Stimulated activated naive CD8-positive, alpha-beta T cell treated with anti-CD3 and anti-CD28 coated beads, Interleukin-15, Interleukin-2, amounts not matched to agents 100 U/mL and 50 U/mL, for 24 hours (primary cell): ENCODE measurements at regions not wholly inside any gene's neighbourhood (a gene's known extent, or its start where the extent isn't known, plus 50 kb on each side); places are given as distances from the start of the nearest gene placed in this dataset.
A peak's percentile ranks its signal among the peaks of the same experiment; 100 is the strongest.
"Not testable (repeated sequence)": the region's sequence is repeated elsewhere in the genome, so short reads cannot be mapped to it uniquely, and the experiment has no call there.

Experiments used
- ATAC-seq: fragments of 150-1000 bp; cut with Tn5 transposase; one replicate; pipeline ENCODE4 v1.10.0; 2021
- DNase-seq: peaks from one replicate; pipeline ENCODE4 v3.0.0; 2021

DNA sequence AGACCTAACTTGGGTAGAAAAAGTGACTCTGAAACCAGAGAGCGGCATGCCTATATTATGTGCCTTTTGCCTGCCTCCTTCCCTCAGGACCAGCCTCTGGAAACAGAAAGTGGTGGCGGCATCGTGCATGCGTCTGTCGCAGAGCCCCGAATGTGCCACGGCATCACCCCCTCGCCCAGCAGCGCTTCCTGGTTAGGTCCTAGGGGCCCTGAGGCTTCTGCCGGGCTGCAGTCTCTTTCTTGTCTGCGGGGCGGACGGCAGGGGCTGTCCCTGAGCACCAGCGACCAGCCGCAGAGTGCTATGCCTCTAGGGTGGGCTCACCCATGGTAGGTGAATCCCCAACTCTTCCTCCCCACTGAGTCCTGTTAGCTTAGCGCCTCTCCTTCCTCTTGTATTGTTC is 68.7 kb downstream of the VSIG4 start:
- DNase-seq (no peak), ATAC-seq (no peak)

- ATAC-seq, DNase-seq: not testable (repeated sequence)
These were observed 72.7 kb downstream of the VSIG4 start for GRCh38 chrX:65967159-65967558.

GRCh38 chrX:65961714-65962113 is 78.2 kb downstream of the VSIG4 start:
- DNase-seq: no peak

GRCh38 chrX:65948103-65948502 is 91.8 kb downstream of the VSIG4 start:
- no peak for DNase-seq
- no peak for ATAC-seq

More at GRCh38 chrX:65961714-65962113, 78.2 kb downstream of the VSIG4 start:
- ATAC-seq: no peak

DNA sequence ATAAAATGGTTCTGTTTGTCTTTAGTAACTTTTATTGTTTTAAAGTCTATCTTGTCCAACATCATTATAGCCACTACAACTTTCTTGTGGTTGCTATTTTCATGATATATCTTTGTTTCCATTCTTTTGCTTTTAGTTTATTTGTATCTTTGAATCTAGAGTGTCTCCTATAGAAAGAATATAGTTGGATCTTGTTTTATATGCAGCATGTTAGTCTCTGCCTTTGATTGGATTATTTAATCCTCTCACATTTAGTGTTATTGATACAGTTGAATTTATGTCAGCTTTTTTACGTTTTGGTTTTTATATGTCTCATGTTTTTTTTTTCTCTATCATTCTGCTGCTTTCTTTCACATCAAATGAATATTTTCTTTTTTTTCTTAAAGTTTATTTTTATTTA is 98.1 kb downstream of the VSIG4 start:
- no peak for DNase-seq
- ATAC-seq: no peak

DNA sequence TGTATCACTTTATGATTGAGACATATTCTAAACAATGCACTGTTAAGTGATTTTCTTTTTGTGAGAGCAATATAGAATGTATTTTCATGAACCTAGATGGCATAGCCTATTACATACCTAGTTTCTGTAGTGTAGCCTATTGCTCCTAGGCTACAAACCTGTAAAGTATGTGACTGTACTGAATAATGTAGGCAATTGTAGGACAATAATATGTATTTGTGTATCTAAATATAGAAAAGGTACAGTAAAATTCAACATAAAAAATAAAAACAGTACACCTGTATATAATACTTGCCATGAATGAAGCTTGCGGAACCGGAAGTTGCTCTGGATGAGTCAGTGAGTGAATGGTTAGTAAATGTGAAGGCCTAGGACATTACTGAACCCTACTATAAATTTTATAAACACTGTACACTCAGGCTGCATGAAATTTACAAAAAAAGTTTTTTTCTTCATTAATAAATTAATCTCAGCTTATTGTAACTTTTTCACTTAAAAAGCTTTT is 106.7 kb downstream of the VSIG4 start:
- no peak for ATAC-seq

DNA sequence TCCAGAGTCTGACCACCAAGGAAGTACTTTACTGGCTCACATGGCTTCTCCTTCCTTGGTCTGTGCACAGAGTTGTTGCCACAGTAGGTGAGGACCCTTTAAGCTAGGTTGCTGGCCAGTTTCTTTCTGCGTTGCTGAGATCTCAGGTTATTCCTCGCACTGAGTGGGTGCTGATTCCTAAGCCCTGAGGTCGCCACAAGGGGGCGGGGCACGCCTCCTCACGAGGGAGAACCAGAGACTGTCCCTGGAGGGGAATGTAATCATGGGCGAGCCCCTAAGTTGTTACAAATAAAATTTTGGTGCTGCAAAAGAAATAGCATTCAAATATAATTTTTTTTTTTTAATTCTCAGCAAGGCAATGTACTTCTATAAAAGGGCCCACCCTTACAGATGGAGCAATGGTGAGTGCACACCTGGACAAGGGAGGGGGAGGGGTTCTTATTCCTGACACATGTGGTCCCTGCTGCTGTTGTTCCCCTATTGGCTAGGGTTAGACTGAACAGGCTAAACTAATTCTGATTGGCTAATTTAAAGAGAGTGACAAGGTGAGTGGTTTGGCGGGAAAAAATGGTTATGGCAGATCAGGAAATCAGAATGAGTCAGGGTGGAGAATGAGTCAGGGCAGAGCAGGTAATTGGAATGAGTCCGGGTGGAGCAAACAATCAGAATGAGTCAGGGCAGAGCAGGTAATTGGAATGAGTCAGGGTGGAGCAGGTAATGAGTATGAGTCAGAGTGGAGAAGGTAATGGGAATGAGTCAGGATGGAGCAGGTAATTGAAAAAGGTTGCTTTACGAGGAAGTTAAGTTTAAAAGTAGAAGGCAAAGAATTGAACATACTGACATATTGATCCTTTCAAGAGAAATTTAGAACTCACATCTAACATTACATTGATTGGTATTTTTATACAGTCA is 107.5 kb downstream of the VSIG4 start:
- DNase-seq: peak; percentile 17
- ATAC-seq: peak; percentile 68

More for the DNA sequence above, 106.7 kb downstream of the VSIG4 start:
- no peak for DNase-seq

GRCh38 chrX:65928522-65928921 is 111.4 kb downstream of the VSIG4 start:
- no peak for DNase-seq

GRCh38 chrX:65927386-65927785 is 112.5 kb downstream of the VSIG4 start:
- ATAC-seq, DNase-seq: not testable (repeated sequence)

More at GRCh38 chrX:65928522-65928921, 111.4 kb downstream of the VSIG4 start:
- ATAC-seq: no peak

DNA sequence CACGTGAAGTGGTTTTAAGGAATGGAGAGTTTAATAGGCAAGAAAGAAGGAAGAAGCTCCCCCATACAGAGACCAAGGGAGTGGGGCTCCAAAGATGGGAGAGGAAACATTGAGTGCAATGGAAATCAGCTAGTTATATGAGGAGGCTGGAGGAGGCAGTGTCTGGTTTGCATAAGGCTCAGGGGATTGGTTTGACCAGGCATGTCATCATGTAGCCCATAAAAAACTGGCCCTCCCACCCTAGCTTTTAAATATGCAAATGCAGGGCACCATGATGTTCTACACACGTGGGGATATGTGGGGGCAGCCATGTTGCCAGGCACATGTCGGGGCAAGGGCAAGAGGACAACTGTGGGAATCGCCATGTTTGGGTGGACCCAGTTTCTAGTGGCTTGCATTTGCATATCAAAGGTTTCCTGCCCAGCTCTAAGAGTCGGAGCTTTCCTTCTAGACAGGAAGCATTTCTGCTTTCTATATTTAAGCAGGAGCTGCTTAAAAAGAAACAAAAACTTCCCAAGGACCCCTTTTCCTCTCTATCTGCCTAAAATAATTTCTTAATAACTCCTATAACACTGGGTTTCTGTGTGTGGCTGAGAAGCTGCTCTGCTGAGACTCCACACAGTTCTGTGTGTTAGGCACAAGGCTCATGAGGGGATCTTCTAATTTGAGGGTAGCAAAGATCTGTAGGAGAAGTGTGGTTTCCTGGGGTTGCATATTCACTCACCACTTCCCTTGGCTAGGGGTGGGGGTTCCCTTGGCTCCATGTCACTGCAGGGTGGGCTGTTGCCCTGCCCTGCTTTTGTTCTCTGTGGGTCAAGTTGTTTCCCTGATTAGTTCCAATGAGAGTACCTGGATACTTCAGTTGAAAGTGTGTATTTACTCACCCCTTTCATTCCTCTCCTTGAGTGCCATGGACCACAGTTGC is 113.5 kb downstream of the VSIG4 start:
- peak; percentile 50 for DNase-seq

GRCh38 chrX:65925592-65925991 is 114.3 kb downstream of the VSIG4 start:
- DNase-seq: no peak
- no peak for ATAC-seq

More for the DNA sequence above, 113.5 kb downstream of the VSIG4 start:
- peak; percentile 89 for ATAC-seq

- no peak for DNase-seq
These were observed 114.9 kb downstream of the VSIG4 start for GRCh38 chrX:65925005-65925404.

GRCh38 chrX:65921363-65921762 is 118.5 kb downstream of the VSIG4 start:
- ATAC-seq (no peak), DNase-seq (no peak)

More at GRCh38 chrX:65925005-65925404, 114.9 kb downstream of the VSIG4 start:
- no peak for ATAC-seq

GRCh38 chrX:65920620-65921019 is 119.3 kb downstream of the VSIG4 start:
- DNase-seq: no peak
- no peak for ATAC-seq

DNA sequence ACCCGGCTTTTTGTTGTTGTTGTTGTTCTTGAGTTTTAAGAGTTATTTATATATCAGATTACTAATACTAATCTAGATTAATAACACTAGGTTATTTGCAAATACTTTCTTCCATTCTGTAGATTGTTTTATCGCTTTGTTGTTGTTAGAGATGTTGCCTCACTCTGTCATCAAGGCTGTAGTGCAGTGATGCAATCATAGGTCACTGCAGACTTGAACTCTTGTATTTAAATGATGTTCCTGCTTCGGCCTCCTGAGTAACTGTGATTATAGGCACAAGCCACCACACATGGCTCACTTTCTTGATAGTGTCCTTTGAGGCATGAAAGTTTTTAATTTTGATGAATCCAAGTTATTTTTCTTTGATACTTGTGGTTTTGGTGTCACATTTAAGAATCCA is 129.0 kb downstream of the VSIG4 start:
- no peak for DNase-seq
- no peak for ATAC-seq

DNA sequence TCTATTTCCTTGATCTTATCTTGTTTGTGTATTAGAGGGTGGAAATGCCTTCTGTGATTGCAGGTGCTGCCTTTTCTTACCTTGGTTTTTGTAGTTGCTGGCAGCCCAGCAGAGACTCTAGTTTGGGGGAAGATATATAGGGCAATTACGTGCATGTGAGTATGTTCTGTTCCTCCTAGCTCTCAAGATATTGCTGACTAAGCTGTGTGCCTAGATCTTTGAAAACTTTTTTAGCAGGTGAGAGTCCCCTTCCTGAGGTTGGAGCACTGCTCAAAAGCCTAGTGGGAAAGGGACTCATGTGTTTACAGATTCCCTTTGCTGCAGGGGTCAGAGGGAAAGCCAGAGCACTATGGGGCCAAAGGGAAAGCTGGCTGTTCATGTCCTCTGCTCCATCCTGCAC is 136.1 kb downstream of the VSIG4 start:
- ATAC-seq: no peak
- no peak for DNase-seq

- DNase-seq: no peak
- no peak for ATAC-seq
These were observed 137.9 kb downstream of the VSIG4 start for GRCh38 chrX:65902011-65902410.

- ATAC-seq (no peak), DNase-seq (no peak)
These were observed 138.7 kb downstream of the VSIG4 start for GRCh38 chrX:65900850-65901844.

GRCh38 chrX:65894133-65894532 is 145.7 kb downstream of the VSIG4 start:
- ATAC-seq: no peak

GRCh38 chrX:65891817-65892216 is 148.1 kb downstream of the VSIG4 start:
- ATAC-seq, DNase-seq: not testable (repeated sequence)

More at GRCh38 chrX:65894133-65894532, 145.7 kb downstream of the VSIG4 start:
- peak; percentile 4 for DNase-seq

DNA sequence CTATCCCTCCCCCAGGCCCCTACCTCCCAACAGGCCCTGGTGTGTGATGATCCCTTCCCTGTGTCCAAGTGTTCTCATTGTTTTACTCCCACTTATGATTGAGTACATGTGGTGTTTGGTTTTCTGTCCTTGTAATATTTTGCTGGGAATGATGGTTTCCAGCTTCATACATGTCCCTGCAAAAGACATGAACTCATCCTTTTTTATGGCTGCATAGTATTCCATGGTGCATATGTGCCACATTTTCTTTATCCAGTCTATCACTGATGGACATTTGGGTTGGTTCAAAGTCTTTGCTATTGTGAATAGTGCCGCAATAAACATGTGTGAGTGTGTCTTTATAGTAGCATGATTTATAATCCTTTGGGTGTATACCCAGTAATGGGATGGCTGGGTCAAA is 151.7 kb downstream of the VSIG4 start:
- not testable (repeated sequence) for DNase-seq, ATAC-seq
